Body of pancreas (tissue), 4 donors: ENCODE measurements at regions not wholly inside any gene's neighbourhood (a gene's known extent, or its start where the extent isn't known, plus 50 kb on each side); places are given as distances from the start of the nearest gene placed in this dataset.

Experiments
- POLR2A ChIP-seq, 3 donors: fragments of 450-650 bp; IDR thresholded peaks; one replicate each; pipeline ENCODE4 v1.6.1; 2016; ENCODE audit warnings: antibody characterized with exemption in 3 of 3, mild to moderate bottlenecking in 2 of 3
- TF ChIP-seq, protein P1 (sequence below), 7 experiments: fragments of 450-650 bp in 4 of 7; fragments of 200-600 bp in 3 of 7; sonication (generic) in 3 of 7; IDR thresholded peaks; one replicate each; pipeline ENCODE4 v1.5.1; 2016 to 2019; ENCODE audit warnings: antibody characterized with exemption in 7 of 7

DNA sequence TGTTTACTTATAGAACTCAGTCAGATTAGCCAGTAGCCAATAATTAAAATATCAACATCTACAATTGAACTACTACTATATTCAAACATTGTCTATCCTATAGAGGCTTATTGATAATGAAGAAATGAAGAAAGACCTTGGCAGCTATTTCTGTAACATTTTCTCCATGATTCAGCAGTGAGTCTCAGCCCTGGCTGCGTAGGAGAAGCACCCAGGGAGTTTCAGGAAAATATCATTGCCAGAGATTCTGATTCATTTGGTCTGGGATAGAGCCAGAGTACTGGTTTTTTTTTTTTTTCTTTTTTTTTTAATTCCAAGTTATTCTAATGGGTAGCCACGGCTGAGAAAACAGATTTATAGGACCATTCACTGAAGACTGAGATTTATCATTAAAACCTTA, 404.8 kb downstream of the TXNL1 start:
- TF ChIP-seq POLR2A (IDR thresholded peaks at IDR 0.05): no peak
- TF ChIP-seq, protein P1, sequence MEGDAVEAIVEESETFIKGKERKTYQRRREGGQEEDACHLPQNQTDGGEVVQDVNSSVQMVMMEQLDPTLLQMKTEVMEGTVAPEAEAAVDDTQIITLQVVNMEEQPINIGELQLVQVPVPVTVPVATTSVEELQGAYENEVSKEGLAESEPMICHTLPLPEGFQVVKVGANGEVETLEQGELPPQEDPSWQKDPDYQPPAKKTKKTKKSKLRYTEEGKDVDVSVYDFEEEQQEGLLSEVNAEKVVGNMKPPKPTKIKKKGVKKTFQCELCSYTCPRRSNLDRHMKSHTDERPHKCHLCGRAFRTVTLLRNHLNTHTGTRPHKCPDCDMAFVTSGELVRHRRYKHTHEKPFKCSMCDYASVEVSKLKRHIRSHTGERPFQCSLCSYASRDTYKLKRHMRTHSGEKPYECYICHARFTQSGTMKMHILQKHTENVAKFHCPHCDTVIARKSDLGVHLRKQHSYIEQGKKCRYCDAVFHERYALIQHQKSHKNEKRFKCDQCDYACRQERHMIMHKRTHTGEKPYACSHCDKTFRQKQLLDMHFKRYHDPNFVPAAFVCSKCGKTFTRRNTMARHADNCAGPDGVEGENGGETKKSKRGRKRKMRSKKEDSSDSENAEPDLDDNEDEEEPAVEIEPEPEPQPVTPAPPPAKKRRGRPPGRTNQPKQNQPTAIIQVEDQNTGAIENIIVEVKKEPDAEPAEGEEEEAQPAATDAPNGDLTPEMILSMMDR (IDR thresholded peaks at IDR 0.05): no peak
